Chondrocyte (in vitro differentiated cells): ENCODE measurements at regions not wholly inside any gene's neighbourhood (a gene's known extent, or its start where the extent isn't known, plus 50 kb on each side); places are given as distances from the start of the nearest gene placed in this dataset.
A peak's percentile ranks its signal among the peaks of the same experiment; 100 is the strongest.

Experiments
- DNase-seq: peaks from one replicate; pipeline ENCODE4 v3.0.0; 2021; ENCODE audit warnings: mixed read lengths, low spot score
- H3K27ac Mint-ChIP-seq: one replicate; pipeline ENCODE4 v1.8.0; 2021; ENCODE audit warnings: mild to moderate bottlenecking, moderate library complexity, mixed read lengths; ENCODE audit not compliant: unreplicated experiment
- H3K27me3 Mint-ChIP-seq: 2 replicates; pipeline ENCODE4 v1.8.0; 2021; ENCODE audit warnings: low read depth, mixed read lengths
- H3K36me3 Mint-ChIP-seq: 2 replicates; pipeline ENCODE4 v1.8.0; 2021; ENCODE audit warnings: low read depth, mixed read lengths
- H3K4me1 Mint-ChIP-seq: 2 replicates; pipeline ENCODE4 v1.8.0; 2021; ENCODE audit warnings: low read depth, mild to moderate bottlenecking, mixed read lengths
- H3K4me3 Mint-ChIP-seq: one replicate; pipeline ENCODE4 v1.8.0; 2021; ENCODE audit warnings: mild to moderate bottlenecking, moderate library complexity, mixed read lengths; ENCODE audit not compliant: unreplicated experiment
- H3K9me3 Mint-ChIP-seq: 2 replicates; pipeline ENCODE4 v1.8.0; 2021; ENCODE audit warnings: low read depth, mixed read lengths
- TF ChIP-seq, protein P1 (sequence below): fragments of 200-600 bp; sonication (generic); IDR thresholded peaks from 2 replicates; pipeline ENCODE4 v1.5.0; 2021; ENCODE audit warnings: antibody characterized with exemption, mild to moderate bottlenecking, moderate library complexity

DNA sequence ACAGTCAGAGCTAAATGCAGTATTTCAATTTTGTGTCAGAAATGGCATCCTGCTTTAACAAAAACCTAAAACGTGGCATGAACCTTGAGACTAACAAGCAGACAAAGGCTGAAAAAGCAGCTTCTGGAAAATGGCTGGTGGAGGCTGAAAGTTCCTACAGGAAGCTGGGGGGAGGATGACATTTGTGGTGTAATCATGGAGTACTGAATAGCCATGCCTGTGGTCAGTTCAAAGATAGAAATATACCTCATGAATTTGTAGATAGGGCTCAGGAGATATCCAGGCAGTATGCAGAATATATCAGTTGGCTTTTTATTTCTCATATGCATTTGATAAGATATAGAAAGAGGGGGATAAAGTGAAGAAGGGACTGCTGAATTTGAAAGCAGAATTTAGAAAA is 181.7 kb downstream of the UQCRFS1 start:
- Mint-ChIP-seq H3K27me3 (peaks cover 6% of the 10 kb centered on the region), H3K4me1 (no peaks in the 10 kb centered on the region), H3K9me3 (peaks cover 2% of the 10 kb centered on the region), H3K27ac (no peak overlapping the region), H3K36me3 (peaks cover 1% of the 10 kb centered on the region), H3K4me3 (no peak overlapping the region)
- TF ChIP-seq, protein P1, sequence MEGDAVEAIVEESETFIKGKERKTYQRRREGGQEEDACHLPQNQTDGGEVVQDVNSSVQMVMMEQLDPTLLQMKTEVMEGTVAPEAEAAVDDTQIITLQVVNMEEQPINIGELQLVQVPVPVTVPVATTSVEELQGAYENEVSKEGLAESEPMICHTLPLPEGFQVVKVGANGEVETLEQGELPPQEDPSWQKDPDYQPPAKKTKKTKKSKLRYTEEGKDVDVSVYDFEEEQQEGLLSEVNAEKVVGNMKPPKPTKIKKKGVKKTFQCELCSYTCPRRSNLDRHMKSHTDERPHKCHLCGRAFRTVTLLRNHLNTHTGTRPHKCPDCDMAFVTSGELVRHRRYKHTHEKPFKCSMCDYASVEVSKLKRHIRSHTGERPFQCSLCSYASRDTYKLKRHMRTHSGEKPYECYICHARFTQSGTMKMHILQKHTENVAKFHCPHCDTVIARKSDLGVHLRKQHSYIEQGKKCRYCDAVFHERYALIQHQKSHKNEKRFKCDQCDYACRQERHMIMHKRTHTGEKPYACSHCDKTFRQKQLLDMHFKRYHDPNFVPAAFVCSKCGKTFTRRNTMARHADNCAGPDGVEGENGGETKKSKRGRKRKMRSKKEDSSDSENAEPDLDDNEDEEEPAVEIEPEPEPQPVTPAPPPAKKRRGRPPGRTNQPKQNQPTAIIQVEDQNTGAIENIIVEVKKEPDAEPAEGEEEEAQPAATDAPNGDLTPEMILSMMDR: no peak
- no peak for DNase-seq

DNA sequence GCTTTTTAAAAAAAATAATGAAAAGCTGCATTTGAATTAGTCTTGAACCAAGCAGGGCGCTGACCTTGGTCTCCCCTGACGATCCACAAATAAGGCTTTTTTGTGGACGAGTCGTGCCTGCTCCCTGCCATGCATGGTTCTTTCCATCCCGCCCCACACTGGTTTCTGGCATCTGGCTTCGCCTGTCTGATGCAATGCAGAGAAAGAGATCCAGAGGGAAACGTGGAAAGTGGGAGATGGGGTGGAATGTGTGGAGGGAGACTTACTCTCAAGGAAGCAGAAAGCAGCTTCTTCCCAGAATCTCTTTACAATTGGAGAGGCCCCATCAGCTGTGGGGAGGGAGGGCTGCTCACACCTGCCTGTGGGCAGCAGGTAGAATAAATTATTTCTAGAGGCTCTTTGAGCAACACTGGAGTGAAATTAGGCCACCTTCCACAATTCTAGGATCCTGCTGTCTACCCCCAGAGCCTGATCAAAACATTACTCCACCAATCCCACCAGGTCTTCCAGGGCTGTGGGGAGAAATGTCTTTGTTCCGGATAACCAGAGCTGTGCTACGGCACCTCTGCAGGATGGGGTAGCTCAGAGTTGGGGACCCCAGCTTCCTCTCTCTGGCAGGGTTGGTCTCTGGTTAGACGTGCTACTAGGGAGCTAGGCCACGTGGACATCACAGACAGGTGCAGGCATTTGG is 183.5 kb downstream of the UQCRFS1 start:
- Mint-ChIP-seq H3K36me3 (peaks cover 1% of the 10 kb centered on the region), H3K4me1 (no peaks in the 10 kb centered on the region), H3K4me3 (no peak overlapping the region), H3K27ac (peak overlapping the region; percentile 12), H3K9me3 (peaks cover 2% of the 10 kb centered on the region), H3K27me3 (no peaks in the 10 kb centered on the region)
- DNase-seq: no peak
- TF ChIP-seq, protein P1: no peak

DNA sequence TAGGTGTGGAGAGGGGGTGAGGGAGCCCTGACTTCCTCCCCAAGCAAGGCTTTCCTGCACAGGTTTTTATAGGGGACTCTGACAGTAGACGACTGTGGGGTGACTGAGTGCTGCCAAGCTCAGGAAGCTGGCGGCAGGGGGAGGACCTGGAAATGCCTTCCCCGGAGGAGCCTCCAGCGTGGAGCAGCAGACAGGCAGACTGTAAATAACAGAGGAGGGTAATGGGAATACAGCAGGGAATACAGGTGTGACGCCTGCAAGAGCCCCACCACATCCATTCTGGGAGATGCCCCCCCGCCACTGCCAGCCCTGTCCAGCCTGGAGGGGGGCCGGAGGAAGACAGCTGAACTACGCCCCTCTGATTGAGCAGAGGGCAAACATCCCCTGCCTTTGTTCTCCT is 190.4 kb downstream of the UQCRFS1 start:
- Mint-ChIP-seq H3K36me3 (no peaks in the 10 kb centered on the region), H3K27me3 (peaks cover 13% of the 10 kb centered on the region), H3K4me3 (no peak overlapping the region), H3K9me3 (no peaks in the 10 kb centered on the region), H3K4me1 (no peaks in the 10 kb centered on the region), H3K27ac (no peak overlapping the region)
- TF ChIP-seq, protein P1: no peak
- DNase-seq: no peak

DNA sequence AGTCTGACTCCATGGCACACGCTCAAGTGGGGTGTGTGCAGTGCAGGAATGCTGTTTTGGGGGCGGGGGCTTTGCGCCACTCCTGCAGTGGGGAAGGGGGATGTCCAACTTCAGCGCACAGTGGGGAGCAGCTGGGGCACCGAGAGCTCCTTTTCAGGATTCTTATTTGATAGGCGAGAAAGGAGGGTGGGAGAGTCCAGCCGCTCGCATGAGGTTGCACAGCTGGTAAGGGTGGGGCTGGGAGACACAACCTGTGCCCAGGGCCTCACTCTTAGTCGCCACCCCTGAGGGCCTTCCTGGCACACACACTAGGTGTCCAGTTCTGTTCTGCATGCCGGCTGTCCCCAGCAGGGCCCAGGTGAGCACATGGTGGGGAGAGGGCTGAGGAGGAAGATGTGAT is 190.8 kb downstream of the UQCRFS1 start:
- Mint-ChIP-seq H3K27me3 (peaks cover 18% of the 10 kb centered on the region), H3K27ac (no peak overlapping the region), H3K4me1 (no peaks in the 10 kb centered on the region), H3K9me3 (no peaks in the 10 kb centered on the region), H3K4me3 (no peak overlapping the region), H3K36me3 (no peaks in the 10 kb centered on the region)
- no peak for DNase-seq
- TF ChIP-seq, protein P1: no peak

DNA sequence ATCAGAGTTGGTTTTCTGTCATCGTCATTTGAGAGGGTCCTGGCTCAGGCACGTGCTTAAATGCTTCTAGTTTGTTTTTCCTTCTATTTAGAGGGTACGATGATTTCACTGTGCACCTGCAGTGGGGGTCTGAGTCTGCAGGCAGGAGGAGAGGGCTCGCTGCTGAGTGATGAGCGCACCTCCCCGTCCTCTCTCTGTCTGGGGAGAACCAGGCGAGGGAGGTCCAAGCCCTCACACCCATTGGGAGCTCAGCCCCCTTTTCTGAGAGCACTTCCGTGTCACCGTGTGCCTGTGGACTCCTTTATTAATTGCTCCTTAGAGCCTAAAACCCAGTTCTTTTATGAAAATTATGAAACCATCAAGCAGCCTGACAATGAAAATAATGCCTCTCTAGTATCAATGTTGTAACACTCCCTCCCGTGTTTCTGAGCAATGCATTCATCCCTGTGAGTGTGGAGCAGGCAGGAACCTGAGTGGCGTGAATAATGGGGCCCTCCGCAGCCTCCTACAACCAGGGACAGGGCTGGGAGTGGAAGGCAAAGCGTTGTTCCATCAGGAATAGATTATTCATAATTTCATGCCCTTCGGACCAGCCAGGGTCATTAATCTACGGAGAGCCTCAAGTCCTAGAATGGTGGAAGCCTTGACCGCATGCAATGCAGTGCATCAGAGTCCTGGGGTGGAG is 191.6 kb downstream of the UQCRFS1 start:
- H3K9me3 Mint-ChIP-seq: no peaks in the 10 kb centered on the region
- H3K4me1 Mint-ChIP-seq: no peaks in the 10 kb centered on the region
- no peaks in the 10 kb centered on the region for H3K36me3 Mint-ChIP-seq
- H3K27ac Mint-ChIP-seq: no peak overlapping the region
- H3K4me3 Mint-ChIP-seq: no peak overlapping the region
- TF ChIP-seq, protein P1: no peak
- no peak for DNase-seq
- H3K27me3 Mint-ChIP-seq: peaks cover 26% of the 10 kb centered on the region
